GM18858 (cell line): ENCODE measurements at regions not wholly inside any gene's neighbourhood (a gene's known extent, or its start where the extent isn't known, plus 50 kb on each side); places are given as distances from the start of the nearest gene placed in this dataset.

ENCODE experiments used
- ATAC-seq: cut with Tn5 transposase; IDR thresholded peaks from one replicate; pipeline ENCODE4 v1.9.1; 2021; ENCODE audit not compliant: unreplicated experiment

DNA sequence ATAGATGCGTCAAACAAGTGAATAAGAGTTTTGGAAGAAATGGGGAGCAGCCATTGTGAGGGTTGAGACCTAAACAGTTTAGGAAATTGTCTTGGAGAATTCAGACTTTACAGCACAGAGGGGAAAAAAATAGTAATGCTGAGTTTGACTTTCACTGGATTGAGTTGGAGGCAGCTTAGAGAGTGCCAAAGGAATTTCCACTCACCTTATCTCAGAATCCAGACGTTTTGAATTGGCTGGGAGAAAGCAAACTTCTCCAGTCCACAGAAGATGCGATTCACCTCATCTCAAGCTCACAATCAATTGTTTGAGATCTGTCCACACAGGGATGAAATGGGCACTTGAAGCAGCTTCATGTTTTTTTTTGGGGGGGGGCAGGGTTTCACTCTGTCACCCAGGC lies 663.5 kb upstream of the SALL1 start:
- ATAC-seq: no peak

DNA sequence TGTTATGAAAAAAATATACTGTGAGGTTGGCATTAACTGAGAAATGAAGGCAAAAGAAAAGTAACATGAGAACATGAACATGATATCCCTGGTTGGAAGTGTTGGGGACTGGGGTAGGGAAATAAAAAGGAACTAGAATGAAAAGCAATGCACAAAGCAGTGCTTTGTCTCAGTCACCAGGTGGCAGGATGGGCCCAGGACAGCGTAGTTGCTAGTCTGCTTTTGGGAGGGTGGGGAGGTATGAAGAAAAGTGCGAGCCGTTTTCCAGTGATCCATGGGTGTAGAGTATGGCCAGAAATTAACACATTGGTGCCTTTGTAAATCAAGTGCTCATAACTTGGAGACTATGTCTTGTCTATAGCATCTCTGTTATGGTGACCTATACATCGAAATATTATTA lies 662.5 kb upstream of the SALL1 start:
- ATAC-seq: no peak

DNA sequence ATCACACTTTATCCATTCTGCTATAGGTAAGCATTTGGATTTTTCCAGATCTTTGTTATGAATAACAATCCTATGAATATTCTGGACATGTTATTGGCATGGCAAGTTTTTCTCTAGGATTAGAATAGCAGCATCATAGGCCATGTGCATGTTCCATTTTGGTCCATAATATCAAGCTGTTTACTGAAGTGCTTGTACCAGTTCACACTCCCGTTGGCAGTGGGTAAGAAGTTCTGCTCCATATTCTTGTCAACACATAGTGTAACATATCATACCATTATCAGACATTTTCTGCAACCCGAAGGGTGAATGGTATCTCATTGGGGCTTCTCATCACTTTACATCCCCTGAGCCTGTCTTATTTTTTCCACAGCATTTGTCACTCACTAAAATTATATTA lies 661.9 kb upstream of the SALL1 start:
- no peak for ATAC-seq

DNA sequence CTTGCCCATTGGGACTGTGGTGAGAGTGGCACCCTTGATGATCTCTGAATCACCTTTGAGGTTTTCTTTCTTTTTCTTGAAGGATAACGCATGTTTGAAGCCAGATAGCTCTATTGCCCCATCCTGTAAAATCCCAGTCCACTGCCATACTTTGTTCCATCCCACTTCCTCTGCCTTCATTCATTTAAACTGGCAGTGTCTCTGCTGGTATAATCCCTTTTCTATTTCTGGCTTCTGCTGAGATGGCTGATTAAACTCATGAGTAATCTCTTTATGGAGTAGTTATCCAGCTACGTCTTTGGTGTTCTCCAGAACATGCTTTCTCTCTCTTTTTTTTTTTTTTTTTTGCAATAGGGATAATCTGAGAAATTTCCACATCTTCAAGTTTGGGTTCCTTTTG lies 656.5 kb upstream of the SALL1 start:
- no peak for ATAC-seq

DNA sequence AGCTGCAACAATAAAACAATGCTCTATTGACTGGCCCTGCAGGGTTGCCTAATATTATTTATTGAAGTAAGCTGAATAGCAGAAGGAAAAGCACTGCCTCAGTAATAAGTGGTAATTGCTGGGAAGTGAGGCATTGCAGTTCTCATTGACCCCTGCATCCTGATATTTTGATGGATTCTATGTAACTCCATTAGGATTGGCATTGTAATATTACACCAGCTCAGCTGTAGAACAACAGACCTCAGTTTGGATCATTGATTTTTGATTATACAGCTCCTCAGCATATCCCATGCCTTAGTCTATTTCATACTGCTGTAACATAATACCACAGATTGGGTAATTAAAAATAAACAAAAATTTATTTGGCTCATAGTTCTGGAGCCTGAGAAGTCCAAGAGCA lies 650.6 kb upstream of the SALL1 start:
- no peak for ATAC-seq

DNA sequence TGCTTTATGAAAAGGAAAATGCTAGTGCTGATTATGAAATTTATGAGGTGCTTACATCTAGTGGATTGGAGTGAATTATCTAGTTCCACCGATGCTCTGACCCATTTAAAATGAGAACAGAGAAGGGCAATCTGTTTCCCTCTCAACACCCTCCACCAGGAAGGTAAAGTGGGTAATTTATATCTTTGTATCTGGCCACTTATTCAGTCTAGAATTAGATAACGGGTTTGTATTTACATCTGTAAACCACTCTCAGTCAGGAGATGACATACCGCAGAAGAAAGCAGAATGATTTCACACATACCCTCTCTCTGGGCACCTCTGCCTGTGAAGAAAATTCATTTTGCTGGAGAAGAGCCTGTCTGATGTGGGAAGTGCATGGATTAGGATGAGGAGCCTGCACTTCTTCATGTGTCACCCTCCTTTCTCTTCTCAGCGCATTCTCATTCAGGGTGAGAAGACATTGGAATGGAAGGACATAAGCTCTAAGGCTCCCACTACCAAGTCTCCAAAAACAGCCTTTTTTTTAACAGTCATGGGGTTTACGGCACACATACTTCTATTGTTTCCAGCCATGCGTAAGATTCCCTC lies 646.7 kb upstream of the SALL1 start:
- no peak for ATAC-seq

DNA sequence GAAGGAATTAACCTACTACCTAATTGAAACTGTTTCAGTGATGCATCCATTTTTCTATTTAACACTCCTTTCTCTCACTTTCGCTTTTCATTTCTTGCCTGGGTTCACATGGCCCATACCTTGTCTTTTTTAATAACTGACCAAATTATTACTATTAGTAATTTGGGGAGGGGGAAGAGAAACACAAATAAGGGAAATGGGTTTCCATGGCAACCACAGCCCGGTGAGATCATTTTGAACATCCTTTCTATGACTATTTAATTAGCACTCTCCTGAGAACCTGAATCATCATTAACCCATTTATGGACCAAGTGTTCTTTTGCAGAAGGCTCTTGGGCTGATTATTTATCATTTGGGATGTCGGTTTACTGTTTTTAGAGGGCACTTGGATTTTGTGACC lies 628.2 kb upstream of the SALL1 start:
- ATAC-seq: no peak

DNA sequence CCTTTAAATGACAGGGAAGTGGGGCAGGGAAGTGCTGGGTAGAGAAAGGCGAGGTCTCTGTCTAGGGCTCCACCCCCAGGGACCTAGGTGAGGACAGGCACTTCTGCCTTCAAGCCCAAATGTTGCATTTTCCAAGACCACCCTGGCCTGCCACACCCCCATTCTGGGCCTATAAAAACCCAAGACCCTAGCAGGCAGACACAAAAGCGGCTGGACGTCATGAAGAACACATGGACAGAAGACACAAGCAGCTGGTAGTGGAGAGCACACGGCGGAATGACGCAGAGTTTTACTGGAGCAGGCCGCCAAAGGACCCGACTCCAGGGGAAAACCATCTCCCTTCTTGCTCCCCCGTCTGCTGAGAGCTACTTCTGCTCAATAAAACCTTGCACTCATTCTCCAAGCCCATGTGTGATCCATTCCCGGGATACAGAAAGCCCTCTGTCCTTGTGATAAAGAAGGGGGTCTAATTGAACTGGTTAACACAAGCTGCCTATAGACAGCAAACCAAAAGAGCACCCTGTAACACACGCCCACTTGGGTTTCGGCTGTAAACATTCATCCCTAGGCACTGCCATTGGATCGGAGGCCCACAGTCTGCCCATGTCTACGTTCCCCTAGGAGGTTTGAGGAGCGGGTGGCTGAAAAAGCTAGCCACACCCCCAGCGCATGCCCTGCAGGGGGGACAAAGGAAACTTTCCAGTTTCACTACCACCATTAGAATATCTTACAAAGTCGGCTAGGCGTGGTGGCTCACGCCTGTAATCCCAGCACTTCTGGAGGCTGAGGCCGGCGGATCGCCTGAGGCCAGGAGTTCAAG lies 622.2 kb upstream of the SALL1 start:
- ATAC-seq: no peak

DNA sequence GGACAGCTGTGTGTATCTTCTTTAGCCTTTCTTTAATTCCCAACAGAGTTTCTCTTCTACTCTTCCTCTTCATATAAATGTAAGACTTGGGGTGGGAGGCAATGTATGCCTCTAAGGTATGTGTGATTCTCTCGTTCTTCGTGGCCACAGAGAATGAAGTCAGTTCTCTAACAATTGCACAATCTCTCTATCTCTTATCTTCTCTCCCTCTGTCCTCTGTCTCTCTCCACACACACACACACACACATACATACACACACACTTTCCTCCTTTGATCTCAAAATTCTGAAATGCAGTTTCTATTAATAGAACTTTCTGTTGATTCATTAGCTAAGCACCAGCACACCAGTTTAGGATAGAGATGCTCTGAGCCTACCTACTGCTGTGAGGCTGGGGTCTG lies 615.7 kb upstream of the SALL1 start:
- ATAC-seq: no peak

DNA sequence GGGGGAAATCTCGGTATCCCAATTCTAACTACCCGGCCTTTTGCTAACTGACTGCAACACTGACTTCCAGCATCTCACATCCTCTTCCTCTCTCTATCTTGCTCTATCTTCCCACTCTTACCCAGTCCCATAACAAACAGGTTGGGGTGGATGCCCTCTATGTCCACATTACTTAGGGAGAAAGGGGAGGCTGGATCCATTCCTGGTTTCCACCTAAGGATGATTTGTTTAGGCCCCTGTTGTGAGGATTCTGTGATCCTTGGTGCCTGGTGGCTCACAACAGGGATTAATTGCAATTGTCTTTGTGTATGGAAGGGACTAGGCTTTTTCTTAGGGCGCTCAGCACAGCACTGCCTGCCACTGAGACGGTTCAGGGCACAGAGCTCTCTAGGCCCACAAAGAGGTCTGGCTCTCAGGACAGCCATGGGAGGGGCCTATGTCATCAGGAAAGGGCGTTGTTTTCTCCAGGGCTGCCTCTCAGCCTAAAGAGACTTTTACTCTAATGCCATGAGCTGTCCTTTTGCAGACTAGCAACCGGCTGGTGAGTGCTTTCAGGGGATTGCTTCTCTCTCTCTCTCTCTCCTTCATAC lies 612.1 kb upstream of the SALL1 start:
- no peak for ATAC-seq

DNA sequence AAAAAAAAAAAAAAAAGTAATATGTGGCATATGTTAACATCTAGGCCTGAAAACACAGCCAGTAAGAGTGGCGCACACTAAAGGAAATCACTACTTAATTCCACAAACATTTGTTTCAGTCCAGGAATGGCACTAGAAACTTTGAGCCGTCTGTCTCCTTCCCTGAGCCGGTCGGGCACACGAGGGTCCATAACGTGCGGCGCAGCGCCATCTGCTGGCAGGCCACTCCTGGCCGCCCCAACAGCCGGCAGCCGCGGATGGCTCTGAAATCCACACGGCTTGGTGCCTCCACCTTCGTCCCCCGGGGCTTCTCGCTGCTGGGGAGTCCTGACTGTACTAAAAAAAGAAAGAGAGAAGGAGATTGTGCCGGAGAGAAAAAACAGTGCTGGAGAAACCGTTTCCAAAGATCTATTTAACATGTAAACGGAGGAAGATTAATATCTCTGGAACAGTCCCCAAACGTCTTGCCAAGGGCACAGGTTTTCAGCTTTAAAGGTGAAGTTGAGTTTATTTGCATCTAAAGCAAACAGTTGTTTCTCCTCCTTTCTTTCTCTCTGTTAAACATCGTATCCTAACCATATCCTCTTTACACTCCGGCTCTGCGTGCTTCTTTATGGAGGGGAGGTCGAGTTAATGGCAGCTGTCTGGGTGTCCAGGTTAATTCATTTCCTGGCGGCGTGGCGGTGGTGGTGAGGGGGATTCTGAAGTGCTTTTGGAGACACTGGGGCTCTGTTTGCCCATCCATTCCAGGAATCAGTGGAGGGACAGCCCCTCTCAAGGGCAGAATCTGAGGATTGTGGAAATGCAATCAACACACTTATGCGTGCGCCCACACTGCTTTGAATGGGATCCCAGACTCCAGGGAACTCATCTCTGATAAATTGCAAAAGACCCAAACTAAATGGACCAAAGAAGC lies 611.3 kb upstream of the SALL1 start:
- peak; percentile 82 for ATAC-seq

DNA sequence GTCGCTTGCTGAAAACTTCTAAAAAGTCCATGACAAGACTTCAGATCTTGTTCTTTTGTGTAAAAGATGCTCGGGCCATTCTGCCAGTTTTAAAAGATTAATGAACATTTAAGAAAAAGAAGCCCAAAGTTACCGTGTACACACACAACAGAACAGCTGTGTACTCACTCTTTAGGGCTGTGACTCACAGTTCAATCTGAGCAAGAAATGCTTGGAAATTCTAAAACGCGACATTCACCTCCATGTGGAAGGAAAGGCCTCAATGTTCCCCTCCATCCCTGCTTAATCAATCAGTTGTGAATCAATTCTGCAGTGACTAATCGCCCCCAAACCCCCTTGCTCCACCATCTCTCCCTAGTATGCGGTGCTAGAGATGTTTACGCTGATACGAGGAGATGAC lies 609.9 kb upstream of the SALL1 start:
- no peak for ATAC-seq

DNA sequence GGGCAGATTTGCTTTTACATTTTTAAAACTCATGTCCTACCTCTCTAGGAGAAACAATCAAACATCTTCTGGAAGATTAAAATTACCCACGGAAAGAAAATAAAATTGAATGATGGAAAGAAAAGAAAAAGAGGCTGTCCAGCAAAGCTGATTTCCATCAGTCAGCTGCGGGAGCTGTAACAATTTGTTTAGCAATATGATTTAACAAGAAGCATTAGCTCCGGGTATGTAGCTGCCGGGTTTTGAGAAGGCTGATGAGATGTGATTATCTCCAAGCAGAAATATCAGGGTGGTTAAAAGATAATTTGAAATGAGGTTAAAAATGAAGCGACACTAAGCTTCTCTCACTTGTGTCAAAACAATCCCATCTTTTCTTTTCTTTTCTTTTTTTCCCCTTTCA lies 608.9 kb upstream of the SALL1 start:
- ATAC-seq: no peak

DNA sequence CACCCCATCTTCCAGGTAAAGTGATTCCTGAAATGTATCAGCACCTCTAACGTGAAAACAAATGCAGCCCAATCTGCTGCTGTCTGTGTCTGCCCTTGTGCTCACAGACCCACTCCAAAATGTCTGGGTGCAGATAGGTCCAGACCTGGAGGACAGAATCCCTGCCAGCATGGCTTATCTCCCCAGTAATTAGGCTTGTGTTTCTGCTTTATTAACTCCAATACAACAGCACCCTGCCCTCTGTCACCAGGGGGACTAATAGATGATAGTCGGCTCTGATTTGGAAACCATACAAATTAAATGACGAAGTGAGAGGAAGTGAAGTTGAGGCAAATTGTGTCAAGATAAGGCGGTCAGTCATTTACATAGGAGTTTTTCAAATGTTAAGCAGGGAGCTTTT lies 608.3 kb upstream of the SALL1 start:
- ATAC-seq: no peak

DNA sequence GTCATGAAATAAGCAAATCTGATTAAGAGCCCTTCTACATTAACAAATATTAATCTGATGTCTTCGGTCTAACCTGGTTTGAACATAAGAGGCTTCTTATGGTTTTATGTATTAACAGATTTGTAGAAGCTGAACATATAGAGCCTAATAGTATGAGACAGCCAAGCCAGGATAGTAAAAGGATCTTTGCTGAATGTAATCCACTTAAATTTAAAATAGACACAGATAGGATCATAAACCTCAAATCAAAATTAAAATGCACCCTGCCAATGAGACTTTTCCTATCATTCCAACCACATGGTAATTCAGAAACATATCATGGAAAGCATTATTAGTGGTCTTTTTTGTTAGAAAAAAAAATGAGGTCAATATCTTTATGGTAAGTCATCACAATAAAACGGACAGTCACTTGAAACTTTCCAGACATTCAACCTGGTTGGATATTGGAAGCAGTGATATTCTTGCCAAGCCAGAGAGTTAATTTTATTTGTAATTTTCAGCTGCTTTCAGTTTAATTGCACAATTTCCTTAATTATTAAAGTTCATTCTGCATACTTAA lies 606.9 kb upstream of the SALL1 start:
- no peak for ATAC-seq

DNA sequence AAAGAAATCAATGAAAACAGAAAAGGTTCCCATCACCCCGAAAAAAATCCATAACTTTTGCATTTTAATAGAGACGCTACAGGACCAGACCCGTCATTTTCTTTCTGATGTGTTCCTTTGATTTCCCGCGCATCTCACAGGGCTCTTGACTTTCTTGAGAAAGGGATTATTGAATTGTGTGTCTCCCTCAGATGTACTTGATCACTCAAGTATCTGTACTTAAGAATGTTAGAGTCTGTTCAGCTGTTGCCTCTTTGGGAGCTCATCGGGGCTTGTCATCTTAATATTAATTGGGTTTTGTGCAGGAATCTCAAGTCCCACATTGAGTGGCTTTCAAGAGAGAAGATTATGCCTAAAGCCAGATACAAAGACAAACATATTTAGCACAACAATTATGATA lies 606.4 kb upstream of the SALL1 start:
- no peak for ATAC-seq

DNA sequence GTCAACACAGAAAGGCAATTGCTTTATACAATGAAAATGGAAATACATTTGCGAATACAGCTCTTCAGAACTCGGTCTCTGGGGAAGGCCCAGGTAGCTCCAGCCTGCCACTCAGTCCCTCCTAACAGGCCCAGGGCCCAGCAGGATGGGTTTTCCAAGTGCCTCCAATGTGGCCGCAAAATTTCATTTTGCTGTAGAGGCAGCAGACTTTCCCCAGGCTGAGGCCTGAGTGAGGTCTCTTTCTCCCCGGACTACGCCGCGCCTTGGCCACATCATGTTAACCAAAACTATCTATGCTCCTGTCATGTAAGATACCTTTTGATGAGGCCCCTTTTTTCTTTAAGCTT lies 606.0 kb upstream of the SALL1 start:
- ATAC-seq: no peak

DNA sequence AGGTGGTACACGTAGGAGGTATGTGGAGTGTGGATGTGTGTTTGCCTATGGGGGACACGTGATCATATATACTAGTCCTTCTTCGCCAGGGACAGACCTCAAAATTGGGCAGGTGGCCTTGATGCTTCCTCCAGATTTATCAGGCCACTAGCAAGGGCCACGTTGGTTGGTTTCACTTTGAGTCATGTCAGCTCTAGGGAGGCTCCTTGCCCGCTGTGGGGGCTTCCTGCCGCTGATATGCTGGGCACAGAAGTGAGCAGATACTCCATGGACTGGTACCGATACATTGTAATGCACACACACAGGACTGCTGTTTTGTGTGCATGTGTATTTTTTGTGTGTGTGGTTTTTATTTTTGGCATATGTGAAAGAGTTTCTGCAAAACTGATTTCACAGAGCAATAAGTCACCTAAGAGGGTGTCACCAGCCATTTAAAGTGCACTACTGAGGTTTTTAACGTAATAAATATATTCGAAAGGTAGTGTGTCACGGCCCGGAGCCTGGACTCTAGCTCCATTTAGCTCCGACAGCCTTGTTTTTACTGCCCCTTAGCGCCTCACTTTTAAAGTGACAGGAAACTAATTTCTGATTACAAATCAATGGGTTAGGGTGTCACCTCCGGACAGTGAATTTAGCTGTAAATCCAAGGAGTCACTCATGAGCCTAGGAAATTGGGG lies 605.5 kb upstream of the SALL1 start:
- no peak for ATAC-seq

DNA sequence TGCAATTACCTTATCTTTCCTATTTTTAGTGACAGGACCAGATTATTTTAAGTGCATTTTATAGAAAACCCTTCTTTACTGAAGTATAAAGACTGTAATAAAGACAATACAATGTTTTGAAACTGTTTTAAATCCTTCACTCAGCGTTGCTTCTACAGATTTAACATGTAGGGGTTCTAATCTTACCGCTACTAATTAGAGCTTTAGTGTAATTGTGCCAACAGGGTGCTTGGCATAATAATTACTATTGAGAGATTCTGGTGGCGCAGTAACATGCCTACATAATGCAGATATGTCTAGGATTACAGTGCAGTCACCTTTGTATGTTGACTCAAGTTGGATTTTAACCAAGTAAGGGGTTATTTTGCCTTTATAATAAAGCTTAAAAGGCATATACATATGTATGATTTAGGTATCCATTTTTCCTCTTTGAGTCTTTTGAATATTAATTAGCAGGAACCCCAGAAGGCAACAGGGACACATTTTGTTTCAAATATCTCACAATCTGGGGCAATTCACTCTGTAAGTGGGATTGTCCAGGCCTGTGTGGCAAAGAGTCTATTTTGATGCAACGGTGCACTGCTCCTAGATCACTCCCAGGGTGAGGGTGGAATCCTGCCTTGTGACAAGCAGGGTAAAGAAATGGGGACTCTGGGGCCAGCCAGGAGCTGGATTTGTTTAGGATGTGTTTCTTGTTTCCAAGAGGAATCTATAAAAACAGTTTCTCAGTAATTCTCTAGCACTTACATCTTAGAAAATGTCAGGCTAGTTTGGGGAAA lies 604.7 kb upstream of the SALL1 start:
- no peak for ATAC-seq

DNA sequence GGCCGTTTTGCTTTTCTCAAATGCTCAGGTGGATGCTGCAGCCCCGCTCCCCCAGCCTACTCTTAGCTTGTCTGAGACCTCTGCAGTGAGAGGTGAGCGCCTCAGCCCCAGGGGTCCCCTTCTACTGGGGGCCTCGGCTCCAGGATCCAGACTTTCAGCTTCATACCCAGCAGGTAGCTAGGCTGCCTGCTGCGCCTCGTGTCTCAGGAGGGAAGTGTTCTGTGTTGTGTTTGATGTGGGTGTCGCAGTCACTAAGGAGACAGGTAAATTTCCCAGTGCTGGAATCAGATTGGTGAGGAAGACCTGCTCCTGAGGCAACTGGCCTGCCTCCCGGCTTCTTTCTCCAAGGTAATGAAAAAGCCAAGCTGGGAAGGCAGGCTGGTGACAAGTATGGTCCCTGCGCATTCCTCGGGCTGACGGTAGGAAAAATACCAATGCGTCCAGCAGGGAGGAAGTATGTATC lies 604.0 kb upstream of the SALL1 start:
- ATAC-seq: no peak
